T-helper 2 cell (primary cell): ENCODE measurements at regions not wholly inside any gene's neighbourhood (a gene's known extent, or its start where the extent isn't known, plus 50 kb on each side); places are given as distances from the start of the nearest gene placed in this dataset.

Source experiments
- DNase-seq, 5 experiments: peaks; one replicate each; pipeline versions ENCODE4 v3.0.0 to v3.0.0-alpha.2; 2012 to 2022

GRCh38 chr18:40016405-40016804, 1938.6 kb upstream of the PIK3C3 start:
- no peak for DNase-seq

GRCh38 chr18:40013001-40013609, 1941.9 kb upstream of the PIK3C3 start:
- DNase-seq: no peak

DNA sequence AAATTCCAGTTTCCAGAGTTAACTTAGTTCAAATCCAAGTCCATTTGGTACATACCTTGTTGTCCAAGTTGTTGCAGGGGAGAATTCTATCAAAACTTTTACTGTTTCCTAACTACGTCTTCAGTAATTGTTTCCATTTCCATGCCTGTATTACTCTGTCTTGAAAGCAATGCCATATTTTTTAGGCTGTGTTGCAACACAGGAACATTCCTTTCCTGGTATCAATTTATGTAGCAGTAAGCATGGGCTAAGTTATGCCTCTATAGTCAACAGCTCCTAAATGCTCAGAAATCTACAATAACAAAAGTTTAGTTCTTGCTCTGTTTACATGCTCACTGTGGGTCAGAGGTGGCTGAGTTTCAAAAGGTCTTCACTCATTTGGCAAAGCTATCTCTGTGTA, 1943.8 kb upstream of the PIK3C3 start:
- no peak for DNase-seq

DNA sequence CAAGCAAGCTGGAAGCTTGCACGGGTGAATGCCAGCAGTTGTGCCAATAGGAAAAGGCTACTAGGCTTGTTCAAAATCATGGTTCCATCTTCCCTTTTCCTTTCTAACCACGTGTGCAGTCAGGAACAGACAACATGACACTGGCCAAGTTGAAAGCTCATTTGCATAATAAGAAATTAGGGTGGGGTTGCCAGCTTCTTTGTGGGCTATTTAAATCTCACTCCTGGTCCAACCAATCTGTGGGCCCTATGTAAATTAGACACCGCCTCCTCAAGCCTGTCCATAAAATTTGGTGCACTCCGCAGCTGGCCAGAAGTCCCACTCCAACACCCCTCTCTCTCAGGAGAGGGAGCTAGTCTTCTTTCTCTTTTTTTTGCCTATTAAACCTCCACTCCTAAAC, 1948.4 kb upstream of the PIK3C3 start:
- no peak for DNase-seq

DNA sequence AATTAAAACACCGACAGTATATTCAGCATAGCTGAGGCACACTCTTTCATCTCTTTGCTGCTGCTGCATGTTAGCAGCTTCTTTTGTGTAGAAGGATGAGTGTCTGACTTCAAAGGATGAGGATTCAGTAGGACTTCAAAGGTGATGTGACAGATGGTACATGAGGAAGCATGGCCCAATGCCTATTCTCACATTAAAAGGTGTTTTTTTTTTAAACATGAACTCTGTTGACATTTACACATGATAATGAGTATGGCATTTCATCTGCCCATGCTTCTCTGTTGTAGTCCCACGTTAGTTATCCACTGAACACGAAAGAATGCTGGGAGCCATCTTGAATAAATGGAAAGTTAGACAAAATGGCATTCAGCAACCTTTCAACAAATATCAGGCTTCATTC, 1950.8 kb upstream of the PIK3C3 start:
- no peak for DNase-seq

GRCh38 chr18:39998317-39998716, 1956.7 kb upstream of the PIK3C3 start:
- DNase-seq: no peak

GRCh38 chr18:39994498-39994897, 1960.5 kb upstream of the PIK3C3 start:
- DNase-seq: no peak

DNA sequence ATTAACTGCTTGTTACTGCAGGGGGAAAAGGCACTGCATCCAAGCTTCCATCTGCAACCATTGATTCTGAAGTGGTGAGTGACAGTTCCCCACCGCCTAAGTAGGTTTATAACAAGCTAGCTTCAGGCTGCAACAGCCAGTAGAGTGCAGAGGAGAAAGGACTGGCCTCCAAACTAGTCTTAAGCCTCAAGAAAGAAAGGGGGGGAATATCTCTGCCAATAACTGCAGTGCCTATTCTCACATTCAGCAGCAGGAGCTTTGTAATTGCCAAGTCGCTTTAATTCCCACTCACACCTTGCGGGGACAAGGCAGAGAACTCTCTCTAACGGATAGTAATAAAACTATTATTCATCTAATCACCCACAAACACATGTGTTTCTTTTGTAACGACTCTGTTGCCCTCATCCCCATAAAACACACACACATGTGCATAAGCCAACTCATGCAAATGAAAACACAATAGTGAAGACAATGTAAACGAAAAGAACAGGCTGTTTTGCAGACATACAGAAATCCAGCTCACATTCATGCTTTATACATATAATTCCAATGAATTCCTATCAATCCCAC, 1963.3 kb upstream of the PIK3C3 start:
- DNase-seq: no peak

DNA sequence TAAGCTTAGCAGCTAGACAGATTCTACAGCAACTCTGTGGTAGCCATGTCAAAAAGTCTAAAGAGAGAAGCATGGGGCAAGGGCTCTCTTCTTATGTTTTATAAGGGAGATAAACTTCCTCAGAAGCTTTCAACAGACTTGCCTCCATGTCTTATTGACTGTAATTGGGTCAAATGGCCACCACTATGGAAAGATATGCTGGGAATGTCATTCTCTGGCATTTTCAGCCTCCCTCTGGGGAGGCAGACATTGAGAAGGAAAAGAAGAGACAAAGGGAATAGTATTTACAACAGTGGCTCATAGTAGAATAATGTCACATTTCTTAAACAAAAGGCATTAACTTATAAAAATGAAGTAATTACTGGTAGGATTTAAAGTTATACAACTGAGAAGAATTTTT, 1964.5 kb upstream of the PIK3C3 start:
- no peak for DNase-seq

DNA sequence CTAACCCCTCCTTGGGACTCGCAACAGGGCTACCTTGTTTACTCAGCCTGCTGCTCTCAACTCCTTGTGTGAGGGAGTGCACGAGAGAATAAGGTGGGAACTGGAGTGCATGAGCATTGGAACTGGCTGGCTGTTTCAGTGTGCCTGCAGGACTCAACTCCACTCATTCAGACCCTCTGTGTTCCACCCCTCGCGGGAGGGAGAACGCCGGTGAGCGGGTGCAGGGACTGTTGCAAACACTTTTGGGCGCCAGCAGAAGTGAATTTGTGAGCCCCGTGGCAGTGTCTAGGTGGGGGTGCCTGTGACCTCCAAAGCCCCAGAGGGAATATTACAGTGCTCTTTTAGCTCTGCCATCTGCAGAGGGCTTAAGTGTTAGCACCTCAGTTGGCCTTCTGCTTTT, 1978.3 kb upstream of the PIK3C3 start:
- no peak for DNase-seq

DNA sequence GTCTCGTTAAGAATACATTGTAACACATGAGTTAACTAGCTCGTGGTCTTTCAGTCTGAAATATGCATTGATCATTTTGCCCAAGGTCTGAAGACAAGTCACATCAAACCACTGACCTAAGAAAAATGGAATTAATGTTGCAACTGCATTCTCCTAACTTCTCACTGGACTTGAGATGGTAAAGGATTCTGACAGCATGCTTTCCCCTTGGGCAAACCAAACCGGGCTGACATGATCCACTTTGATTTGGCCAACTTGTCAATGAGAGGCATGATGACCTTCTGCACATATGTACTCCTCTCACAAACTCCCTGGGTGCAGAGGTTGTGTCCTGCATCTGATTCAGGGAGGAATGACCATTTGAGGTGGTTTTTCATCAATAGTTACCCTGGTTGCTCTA, 1982.5 kb upstream of the PIK3C3 start:
- no peak for DNase-seq

GRCh38 chr18:39969803-39970494, 1985.1 kb upstream of the PIK3C3 start:
- no peak for DNase-seq

DNA sequence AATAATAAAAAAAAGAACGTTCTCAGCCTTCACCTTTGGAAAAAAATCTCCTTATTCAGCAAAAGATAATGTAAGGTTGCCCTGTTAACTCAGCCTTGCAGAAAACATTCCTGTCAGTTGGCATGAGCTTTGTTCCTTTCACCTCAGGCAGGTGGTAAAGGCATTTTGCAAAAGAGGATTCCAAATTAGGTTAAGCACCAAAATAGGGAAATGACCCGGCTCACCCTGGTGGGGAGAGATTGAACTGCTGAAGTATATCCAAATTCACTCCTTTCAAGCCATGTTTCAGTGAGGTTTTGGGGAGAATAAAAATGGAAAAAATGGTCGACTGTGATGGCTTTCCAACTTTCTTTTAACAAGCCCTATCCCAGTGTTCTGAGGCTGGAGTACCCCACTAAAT, 1988.8 kb upstream of the PIK3C3 start:
- no peak for DNase-seq

GRCh38 chr18:39962546-39962945, 1992.5 kb upstream of the PIK3C3 start:
- no peak for DNase-seq

DNA sequence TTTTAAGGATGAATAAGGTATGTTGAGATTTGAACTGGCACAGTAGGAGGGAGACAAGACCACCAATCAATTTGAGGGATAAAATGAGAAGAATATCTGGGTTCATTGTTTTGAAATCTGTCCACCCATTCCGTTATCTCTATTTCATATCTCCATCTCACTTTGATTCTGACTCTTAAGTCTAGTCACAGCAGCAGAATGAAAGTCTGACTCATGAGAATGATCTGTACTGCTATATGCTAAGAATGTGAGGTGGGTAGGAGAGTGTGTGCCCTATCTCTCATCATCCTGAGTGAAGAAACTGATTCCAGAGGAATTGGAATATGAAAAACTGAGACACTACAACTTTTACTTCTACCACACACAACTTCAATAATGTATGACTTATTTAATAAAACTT, 1994.5 kb upstream of the PIK3C3 start:
- DNase-seq: no peak

DNA sequence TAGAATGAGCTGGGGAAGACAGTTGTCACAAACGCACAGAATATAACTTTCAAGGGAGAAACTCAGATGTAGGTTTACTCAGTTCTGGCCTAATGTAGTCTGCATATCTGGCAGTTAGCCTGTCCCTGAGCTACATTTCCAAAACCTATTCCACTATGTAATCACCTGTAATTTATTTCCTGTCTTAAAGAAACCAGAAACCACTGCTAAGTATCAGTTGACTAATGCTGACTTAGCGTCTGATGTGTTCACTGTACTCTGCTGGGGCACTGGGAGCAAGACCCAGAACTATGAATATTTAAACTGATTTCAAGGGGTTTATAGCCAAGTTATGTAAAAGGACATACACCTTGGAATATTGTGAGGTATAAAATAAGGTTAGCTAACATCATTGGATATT, 1995.2 kb upstream of the PIK3C3 start:
- DNase-seq: no peak

DNA sequence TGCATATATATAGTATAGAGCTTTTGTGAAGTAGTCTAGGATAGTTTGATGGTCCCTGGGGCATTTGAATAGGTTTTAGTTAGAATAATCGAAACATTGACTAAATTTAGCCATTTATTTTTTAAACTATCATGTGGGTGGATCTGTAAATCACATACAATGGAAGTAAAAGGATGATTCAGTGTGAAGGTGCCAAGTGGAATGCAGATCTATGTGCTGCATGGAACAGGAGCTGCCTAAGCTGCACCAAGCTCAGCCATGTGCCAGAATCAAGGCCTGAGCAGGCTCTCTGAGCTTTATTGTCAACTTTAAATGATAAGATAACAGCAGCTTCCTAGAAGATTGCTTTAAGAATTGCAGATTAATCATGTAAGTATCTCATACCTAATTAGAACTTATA, 1996.2 kb upstream of the PIK3C3 start:
- DNase-seq: no peak

DNA sequence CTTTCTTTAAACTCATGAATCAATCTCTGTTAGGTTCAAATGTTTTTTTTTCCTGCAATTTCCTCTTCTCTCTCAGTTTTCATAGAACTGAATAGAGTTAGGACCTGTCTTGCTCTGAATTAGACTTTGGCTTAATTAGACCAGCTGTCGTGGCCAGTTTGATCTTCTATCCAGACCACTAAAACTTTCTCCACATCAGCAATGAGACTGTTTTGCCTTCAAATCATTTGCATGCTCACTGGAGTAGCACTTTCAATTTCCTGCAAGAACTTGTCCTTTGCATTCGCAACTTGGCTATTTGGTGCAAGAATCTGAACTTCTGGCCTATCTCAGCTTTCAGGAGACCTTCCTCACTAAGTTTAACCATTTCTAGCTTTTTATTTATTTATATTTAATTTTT, 2002.2 kb upstream of the PIK3C3 start:
- no peak for DNase-seq

- DNase-seq: no peak
Observed at GRCh38 chr18:39951142-39951720, 2003.8 kb upstream of the PIK3C3 start.

GRCh38 chr18:39946623-39947061, 2008.4 kb upstream of the PIK3C3 start:
- DNase-seq: no peak

DNA sequence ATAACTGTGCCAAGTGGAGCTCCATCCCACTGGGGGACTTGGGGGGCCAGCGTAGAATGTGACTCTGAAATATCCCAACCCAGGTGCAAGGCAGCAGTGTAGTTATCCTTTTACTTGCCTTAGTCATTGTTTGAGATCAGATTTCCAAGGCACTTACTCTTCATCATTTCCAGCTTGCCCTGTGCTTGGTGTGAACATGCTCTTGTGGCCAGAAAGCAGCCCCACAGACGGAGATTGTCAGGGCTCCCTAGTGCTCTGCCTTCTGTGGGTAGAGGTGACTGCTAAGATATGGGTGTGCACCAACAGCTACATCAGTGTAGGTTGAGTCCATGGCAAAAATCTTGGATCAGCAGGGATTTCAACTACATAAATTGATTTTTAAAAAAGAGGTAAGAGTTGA, 2010.0 kb upstream of the PIK3C3 start:
- no peak for DNase-seq

GRCh38 chr18:39942702-39943101, 2012.3 kb upstream of the PIK3C3 start:
- peak in 1 of 5 experiments; percentile 18 for DNase-seq

GRCh38 chr18:39938676-39939608, 2016.1 kb upstream of the PIK3C3 start:
- peak in 1 of 5 experiments; percentile 8 for DNase-seq
